OCI-LY7 (cell line): ENCODE measurements at regions not wholly inside any gene's neighbourhood (a gene's known extent, or its start where the extent isn't known, plus 50 kb on each side); places are given as distances from the start of the nearest gene placed in this dataset.

ENCODE experiments used
- EZH2phosphoT487 ChIP-seq: fragments of 200-600 bp; sonication (generic); IDR thresholded peaks from 2 replicates; pipeline ENCODE4 v1.6.1; 2018; ENCODE audit warnings: low read depth, borderline replicate concordance, mild to moderate bottlenecking, mixed run types, antibody characterized with exemption, low read length, moderate library complexity, mixed read lengths
- TF ChIP-seq, protein P1 (sequence below): fragments of 200-600 bp; sonication (generic); conservative IDR thresholded peaks from 2 replicates; pipeline ENCODE4 v1.5.1; 2014; ENCODE audit warnings: mild to moderate bottlenecking, antibody characterized with exemption, low read length, moderate library complexity, mixed read lengths

DNA sequence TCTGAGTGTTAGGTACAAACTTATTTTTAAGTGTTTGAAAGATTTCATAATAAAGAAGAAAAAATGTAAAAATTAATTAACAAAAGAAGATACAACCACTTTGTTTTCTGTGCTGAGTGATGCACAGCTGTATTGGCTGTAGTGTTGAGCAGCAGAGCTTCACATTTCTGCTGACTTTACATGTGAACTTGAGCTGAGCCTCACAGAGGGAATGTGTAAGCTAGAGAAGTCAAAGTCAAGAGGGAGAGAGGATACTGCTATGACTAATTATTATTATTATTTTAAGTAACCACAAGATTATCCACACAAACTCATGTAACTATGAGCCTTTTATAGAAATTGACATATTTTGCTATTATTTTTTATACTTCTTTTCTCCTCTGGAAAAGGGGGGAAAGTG lies 159.1 kb upstream of the ZSWIM2 start:
- TF ChIP-seq, protein P1, sequence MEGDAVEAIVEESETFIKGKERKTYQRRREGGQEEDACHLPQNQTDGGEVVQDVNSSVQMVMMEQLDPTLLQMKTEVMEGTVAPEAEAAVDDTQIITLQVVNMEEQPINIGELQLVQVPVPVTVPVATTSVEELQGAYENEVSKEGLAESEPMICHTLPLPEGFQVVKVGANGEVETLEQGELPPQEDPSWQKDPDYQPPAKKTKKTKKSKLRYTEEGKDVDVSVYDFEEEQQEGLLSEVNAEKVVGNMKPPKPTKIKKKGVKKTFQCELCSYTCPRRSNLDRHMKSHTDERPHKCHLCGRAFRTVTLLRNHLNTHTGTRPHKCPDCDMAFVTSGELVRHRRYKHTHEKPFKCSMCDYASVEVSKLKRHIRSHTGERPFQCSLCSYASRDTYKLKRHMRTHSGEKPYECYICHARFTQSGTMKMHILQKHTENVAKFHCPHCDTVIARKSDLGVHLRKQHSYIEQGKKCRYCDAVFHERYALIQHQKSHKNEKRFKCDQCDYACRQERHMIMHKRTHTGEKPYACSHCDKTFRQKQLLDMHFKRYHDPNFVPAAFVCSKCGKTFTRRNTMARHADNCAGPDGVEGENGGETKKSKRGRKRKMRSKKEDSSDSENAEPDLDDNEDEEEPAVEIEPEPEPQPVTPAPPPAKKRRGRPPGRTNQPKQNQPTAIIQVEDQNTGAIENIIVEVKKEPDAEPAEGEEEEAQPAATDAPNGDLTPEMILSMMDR, result no peak
- no peak for TF ChIP-seq EZH2phosphoT487
